ENCODE measurements at regions not wholly inside any gene's neighbourhood (a gene's known extent, or its start where the extent isn't known, plus 50 kb on each side); places are given as distances from the start of the nearest gene placed in this dataset.

GRCh38 chr9:13396418-13396817 lies 116.9 kb upstream of the MPDZ start:
- Histone ChIP-seq H3K27ac (ENCODE audit: low read length in 2 of 2) (no peak overlapping the region), H3K4me1 (ENCODE audit: control insufficient read depth in 2 of 2, insufficient read depth in 2 of 2, low read length in 2 of 2) (no peaks in the 10 kb centered on the region), H3K9me3 (ENCODE audit: control extremely low read depth in 1 of 3, control insufficient read depth in 2 of 3, insufficient read depth in 1 of 3, low read length in 2 of 3) (no peaks in the 10 kb centered on the region), H3K27me3 (replicated peaks in 1 of 4; ENCODE audit: control extremely low read depth in 1 of 4, control insufficient read depth in 3 of 4, insufficient read depth in 4 of 4, low read length in 3 of 4) (no peaks in the 10 kb centered on the region), H3K79me2 (ENCODE audit: control insufficient read depth, insufficient read depth, low read length) (no peaks in the 10 kb centered on the region), H4K20me1 (ENCODE audit: control insufficient read depth, insufficient read depth, low read length, poor library complexity, severe bottlenecking) (no peaks in the 10 kb centered on the region), H2AFZ (ENCODE audit: insufficient read depth, low read depth, low read length, poor library complexity, severe bottlenecking) (no peak overlapping the region), H3K4me2 (replicated peaks; ENCODE audit: low read depth, low read length, poor library complexity, severe bottlenecking) (no peak overlapping the region), H3K36me3 (replicated peaks in 1 of 2; ENCODE audit: control extremely low read depth in 1 of 2, control insufficient read depth in 1 of 2, extremely low read depth in 1 of 2, insufficient read depth in 2 of 2, low read length in 1 of 2) (no peaks in the 10 kb centered on the region), H3K4me3 (ENCODE audit: control extremely low read depth in 1 of 5, extremely low read depth in 1 of 5, insufficient read depth in 1 of 5, low read depth in 2 of 5, low read length in 4 of 5) (no peak overlapping the region), H3K9ac (ENCODE audit: low read length) (no peak overlapping the region)
- no peaks in the 10 kb centered on the region for H3K27me3 Mint-ChIP-seq
- no peaks in the 10 kb centered on the region for H3K9me3 Mint-ChIP-seq (ENCODE audit: insufficient read depth)
- H3K27ac Mint-ChIP-seq: no peak overlapping the region
- 71% methylated on average over 2 of the region's 4 CpGs for WGBS (ENCODE audit: insufficient coverage)
- TF ChIP-seq, protein P1, sequence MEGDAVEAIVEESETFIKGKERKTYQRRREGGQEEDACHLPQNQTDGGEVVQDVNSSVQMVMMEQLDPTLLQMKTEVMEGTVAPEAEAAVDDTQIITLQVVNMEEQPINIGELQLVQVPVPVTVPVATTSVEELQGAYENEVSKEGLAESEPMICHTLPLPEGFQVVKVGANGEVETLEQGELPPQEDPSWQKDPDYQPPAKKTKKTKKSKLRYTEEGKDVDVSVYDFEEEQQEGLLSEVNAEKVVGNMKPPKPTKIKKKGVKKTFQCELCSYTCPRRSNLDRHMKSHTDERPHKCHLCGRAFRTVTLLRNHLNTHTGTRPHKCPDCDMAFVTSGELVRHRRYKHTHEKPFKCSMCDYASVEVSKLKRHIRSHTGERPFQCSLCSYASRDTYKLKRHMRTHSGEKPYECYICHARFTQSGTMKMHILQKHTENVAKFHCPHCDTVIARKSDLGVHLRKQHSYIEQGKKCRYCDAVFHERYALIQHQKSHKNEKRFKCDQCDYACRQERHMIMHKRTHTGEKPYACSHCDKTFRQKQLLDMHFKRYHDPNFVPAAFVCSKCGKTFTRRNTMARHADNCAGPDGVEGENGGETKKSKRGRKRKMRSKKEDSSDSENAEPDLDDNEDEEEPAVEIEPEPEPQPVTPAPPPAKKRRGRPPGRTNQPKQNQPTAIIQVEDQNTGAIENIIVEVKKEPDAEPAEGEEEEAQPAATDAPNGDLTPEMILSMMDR (IDR thresholded peaks at IDR 0.05): no peak
- TF ChIP-seq EZH2 (IDR thresholded peaks at IDR 0.05; ENCODE audit: borderline replicate concordance, insufficient read depth, low read depth, low read length, poor library complexity, severe bottlenecking): no peak
- ATAC-seq (ENCODE audit: low read depth) (no peak), DNase-seq (no peak)
- intact Hi-C loops (cut with micrococcal nuclease): no loop called here
- no peaks in the 10 kb centered on the region for H3K4me1 Mint-ChIP-seq
- POLR2A ChIA-PET: no interaction called here
- H3K4me3 Mint-ChIP-seq: no peak overlapping the region
- CTCF ChIA-PET: no interaction called here

GRCh38 chr9:13395156-13395555 lies 115.7 kb upstream of the MPDZ start:
- intact Hi-C loops (cut with micrococcal nuclease): no loop called here
- POLR2A ChIA-PET: no interaction called here
- no peaks in the 10 kb centered on the region for H3K27me3 Mint-ChIP-seq
- H3K9me3 ChIP-seq (ENCODE audit: control extremely low read depth in 1 of 3, control insufficient read depth in 2 of 3, insufficient read depth in 1 of 3, low read length in 2 of 3): no peaks in the 10 kb centered on the region
- no peak for DNase-seq
- no peak overlapping the region for H3K4me3 Mint-ChIP-seq
- H3K79me2 ChIP-seq (ENCODE audit: control insufficient read depth, insufficient read depth, low read length): no peaks in the 10 kb centered on the region
- H3K4me1 ChIP-seq (ENCODE audit: control insufficient read depth in 2 of 2, insufficient read depth in 2 of 2, low read length in 2 of 2): no peaks in the 10 kb centered on the region
- no peak overlapping the region for H2AFZ ChIP-seq (ENCODE audit: insufficient read depth, low read depth, low read length, poor library complexity, severe bottlenecking)
- H3K4me1 Mint-ChIP-seq: no peaks in the 10 kb centered on the region
- no peaks in the 10 kb centered on the region for H3K27me3 ChIP-seq (replicated peaks in 1 of 4; ENCODE audit: control extremely low read depth in 1 of 4, control insufficient read depth in 3 of 4, insufficient read depth in 4 of 4, low read length in 3 of 4)
- H3K9ac ChIP-seq (ENCODE audit: low read length): no peak overlapping the region
- H3K4me2 ChIP-seq (replicated peaks; ENCODE audit: low read depth, low read length, poor library complexity, severe bottlenecking): no peak overlapping the region
- no peak for ATAC-seq (ENCODE audit: low read depth)
- H4K20me1 ChIP-seq (ENCODE audit: control insufficient read depth, insufficient read depth, low read length, poor library complexity, severe bottlenecking): no peaks in the 10 kb centered on the region
- no peak overlapping the region for H3K27ac Mint-ChIP-seq
- TF ChIP-seq EZH2 (IDR thresholded peaks at IDR 0.05; ENCODE audit: borderline replicate concordance, insufficient read depth, low read depth, low read length, poor library complexity, severe bottlenecking): no peak
- TF ChIP-seq, protein P1 (IDR thresholded peaks at IDR 0.05): no peak
- H3K4me3 ChIP-seq (ENCODE audit: control extremely low read depth in 1 of 5, extremely low read depth in 1 of 5, insufficient read depth in 1 of 5, low read depth in 2 of 5, low read length in 4 of 5): no peak overlapping the region
- CTCF ChIA-PET: no interaction called here
- H3K36me3 ChIP-seq (replicated peaks in 1 of 2; ENCODE audit: control extremely low read depth in 1 of 2, control insufficient read depth in 1 of 2, extremely low read depth in 1 of 2, insufficient read depth in 2 of 2, low read length in 1 of 2): no peaks in the 10 kb centered on the region
- peaks cover under 1% of the 10 kb centered on the region for H3K9me3 Mint-ChIP-seq (ENCODE audit: insufficient read depth)
- H3K27ac ChIP-seq (ENCODE audit: low read length in 2 of 2): no peak overlapping the region

All from B cell (primary cell).